PC-9 (cell line): ENCODE measurements at regions not wholly inside any gene's neighbourhood (a gene's known extent, or its start where the extent isn't known, plus 50 kb on each side); places are given as distances from the start of the nearest gene placed in this dataset.

ENCODE experiments used
- BruUV-seq: library from RNA; stranded (reverse); fragments of 400-500 nt; replicated peaks from 2 replicates; lab custom pipeline; 2021; lab: Mats Ljungman, UMichigan
- CTCF ChIA-PET: fragments of 300-600 bp; sonication (Branson Sonifier 250); formaldehyde crosslinking; loops from one replicate; lab custom pipeline; 2022; ENCODE audit warnings: antibody characterized with exemption; lab: Charles Lee
- POLR2A ChIA-PET: fragments of 300-600 bp; sonication (Branson Sonifier 250); formaldehyde crosslinking; loops from one replicate; lab custom pipeline; 2022; ENCODE audit warnings: antibody characterized with exemption; ENCODE audit not compliant: unreplicated experiment; lab: Charles Lee
- DNase-seq, 2 experiments: peaks; one replicate each; pipeline versions ENCODE4 v3.0.0 to v3.0.0-alpha.2; 2015 to 2022; ENCODE audit warnings: mixed read lengths in 1 of 2
- H2AFZ ChIP-seq: fragments of 200-600 bp; sonication (generic); 2 replicates; pipeline ENCODE4 v1.8.1; 2017; ENCODE audit warnings: antibody characterized with exemption
- H3F3A ChIP-seq: fragments of 200-600 bp; sonication (generic); 2 replicates; pipeline ENCODE4 v1.8.1; 2017; ENCODE audit warnings: antibody characterized with exemption, mild to moderate bottlenecking, low read depth; ENCODE audit not compliant: insufficient read depth
- H3K27ac ChIP-seq: fragments of 200-600 bp; sonication (generic); 2 replicates; pipeline ENCODE4 v1.6.1; 2016; ENCODE audit warnings: mixed run types
- H3K27me3 ChIP-seq: fragments of 200-600 bp; sonication (generic); 2 replicates; pipeline ENCODE4 v1.6.1; 2016; ENCODE audit warnings: low read depth, mixed run types; ENCODE audit not compliant: insufficient read depth
- H3K36me3 ChIP-seq: fragments of 200-600 bp; sonication (generic); 2 replicates; pipeline ENCODE4 v1.6.1; 2016; ENCODE audit warnings: low read depth, mixed run types
- H3K4me1 ChIP-seq: fragments of 200-600 bp; sonication (generic); replicated peaks from 2 replicates; pipeline ENCODE4 v1.6.1; 2016; ENCODE audit warnings: mixed run types; ENCODE audit not compliant: insufficient read depth
- H3K4me2 ChIP-seq: fragments of 200-600 bp; sonication (generic); 2 replicates; pipeline ENCODE4 v1.6.1; 2017; ENCODE audit warnings: mixed run types
- H3K4me3 ChIP-seq: fragments of 200-600 bp; sonication (generic); 2 replicates; pipeline ENCODE4 v1.6.1; 2016; ENCODE audit warnings: mixed run types
- H3K79me2 ChIP-seq: fragments of 200-600 bp; sonication (generic); 2 replicates; pipeline ENCODE4 v1.6.1; 2017; ENCODE audit warnings: low read depth, mixed run types
- H3K9me2 ChIP-seq: fragments of 200-600 bp; sonication (generic); 2 replicates; pipeline ENCODE4 v1.8.1; 2017; ENCODE audit warnings: mild to moderate bottlenecking; ENCODE audit not compliant: insufficient read depth
- H3K9me3 ChIP-seq: fragments of 200-600 bp; sonication (generic); 2 replicates; pipeline ENCODE4 v1.8.1; 2016; ENCODE audit warnings: low read depth; ENCODE audit not compliant: insufficient read depth
- H4K20me1 ChIP-seq: fragments of 200-600 bp; sonication (generic); 2 replicates; pipeline ENCODE4 v1.8.1; 2017; ENCODE audit not compliant: insufficient read depth
- EZH2 ChIP-seq: fragments of 200-600 bp; sonication (generic); IDR thresholded peaks from 2 replicates; pipeline ENCODE4 v1.8.0; 2017; ENCODE audit warnings: antibody characterized with exemption, low read depth
- intact Hi-C: fragments of 100-400 bp; cut with micrococcal nuclease; formaldehyde crosslinking; loops from one replicate; pipeline ENCODE4 v1.10.0; 2022; ENCODE audit not compliant: unreplicated experiment
- TF ChIP-seq, protein P1 (sequence below): fragments of 200-600 bp; sonication (generic); conservative IDR thresholded peaks from 2 replicates; pipeline ENCODE4 v1.6.1; 2017; ENCODE audit warnings: mixed run types, antibody characterized with exemption, mild to moderate bottlenecking, moderate library complexity

DNA sequence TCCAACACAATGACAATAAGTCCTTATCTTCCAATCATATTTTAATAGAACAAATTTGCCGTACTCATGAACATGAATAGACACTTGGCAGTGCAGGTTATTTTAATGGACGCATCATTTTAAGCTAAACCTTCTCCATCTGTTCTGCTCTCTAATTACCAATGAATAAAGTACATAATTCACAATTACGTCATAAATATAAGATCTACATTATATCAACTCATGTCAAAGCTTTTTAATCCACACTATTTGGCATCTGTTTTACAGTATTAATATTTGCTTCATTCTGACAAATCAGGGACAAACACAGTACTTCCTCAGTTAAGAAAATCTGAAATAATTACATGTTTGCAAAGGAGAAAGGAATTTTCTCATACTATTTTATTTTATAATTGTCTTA lies 344.1 kb upstream of the DMAC1 start:
- no peak overlapping the region for H3K27ac ChIP-seq
- H3K79me2 ChIP-seq = no peaks in the 10 kb centered on the region
- H3K9me2 ChIP-seq = no peaks in the 10 kb centered on the region
- H3F3A ChIP-seq = no peaks in the 10 kb centered on the region
- no peaks in the 10 kb centered on the region for H3K9me3 ChIP-seq
- no peaks in the 10 kb centered on the region for H3K36me3 ChIP-seq
- H3K27me3 ChIP-seq = no peaks in the 10 kb centered on the region
- H3K4me2 ChIP-seq = no peak overlapping the region
- no peak overlapping the region for H3K4me3 ChIP-seq
- H4K20me1 ChIP-seq = no peaks in the 10 kb centered on the region
- ChIA-PET POLR2A (no interaction called here), CTCF (no interaction called here)
- intact Hi-C loops = no loop called here
- DNase-seq = no peak
- TF ChIP-seq, protein P1, sequence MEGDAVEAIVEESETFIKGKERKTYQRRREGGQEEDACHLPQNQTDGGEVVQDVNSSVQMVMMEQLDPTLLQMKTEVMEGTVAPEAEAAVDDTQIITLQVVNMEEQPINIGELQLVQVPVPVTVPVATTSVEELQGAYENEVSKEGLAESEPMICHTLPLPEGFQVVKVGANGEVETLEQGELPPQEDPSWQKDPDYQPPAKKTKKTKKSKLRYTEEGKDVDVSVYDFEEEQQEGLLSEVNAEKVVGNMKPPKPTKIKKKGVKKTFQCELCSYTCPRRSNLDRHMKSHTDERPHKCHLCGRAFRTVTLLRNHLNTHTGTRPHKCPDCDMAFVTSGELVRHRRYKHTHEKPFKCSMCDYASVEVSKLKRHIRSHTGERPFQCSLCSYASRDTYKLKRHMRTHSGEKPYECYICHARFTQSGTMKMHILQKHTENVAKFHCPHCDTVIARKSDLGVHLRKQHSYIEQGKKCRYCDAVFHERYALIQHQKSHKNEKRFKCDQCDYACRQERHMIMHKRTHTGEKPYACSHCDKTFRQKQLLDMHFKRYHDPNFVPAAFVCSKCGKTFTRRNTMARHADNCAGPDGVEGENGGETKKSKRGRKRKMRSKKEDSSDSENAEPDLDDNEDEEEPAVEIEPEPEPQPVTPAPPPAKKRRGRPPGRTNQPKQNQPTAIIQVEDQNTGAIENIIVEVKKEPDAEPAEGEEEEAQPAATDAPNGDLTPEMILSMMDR = no peak
- no peak for TF ChIP-seq EZH2
- no peak overlapping the region for H2AFZ ChIP-seq
- H3K4me1 ChIP-seq = no peaks in the 10 kb centered on the region
- no TSS peak for BruUV-seq

DNA sequence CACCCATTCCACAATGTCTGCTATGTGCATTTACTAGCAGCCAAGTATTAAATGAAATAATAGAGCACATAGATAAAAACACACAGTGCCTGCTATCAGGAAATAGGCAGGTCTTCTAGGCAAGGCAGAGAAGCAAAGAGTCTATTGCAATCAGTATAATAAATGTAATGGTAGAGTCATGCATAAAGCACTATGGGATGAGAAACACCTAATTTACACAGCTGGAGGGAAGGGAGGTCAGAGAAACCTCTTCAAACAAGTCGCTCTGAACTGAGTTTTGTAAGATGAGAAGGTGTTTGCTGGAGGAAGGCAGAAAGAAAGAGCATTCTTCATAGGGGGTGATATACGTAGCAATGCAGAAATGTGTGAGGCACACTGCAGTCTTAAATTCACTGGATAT lies 341.0 kb upstream of the DMAC1 start:
- H3K79me2 ChIP-seq = no peaks in the 10 kb centered on the region
- no peaks in the 10 kb centered on the region for H3K9me3 ChIP-seq
- ChIA-PET CTCF (no interaction called here), POLR2A (no interaction called here)
- DNase-seq = no peak
- H3K27ac ChIP-seq = no peak overlapping the region
- no peak overlapping the region for H3K4me3 ChIP-seq
- no peaks in the 10 kb centered on the region for H3K27me3 ChIP-seq
- no peak overlapping the region for H3K4me2 ChIP-seq
- H3K4me1 ChIP-seq = no peaks in the 10 kb centered on the region
- no peak overlapping the region for H2AFZ ChIP-seq
- H4K20me1 ChIP-seq = no peaks in the 10 kb centered on the region
- TF ChIP-seq, protein P1 = no peak
- no peak for TF ChIP-seq EZH2
- no TSS peak for BruUV-seq
- no peaks in the 10 kb centered on the region for H3K36me3 ChIP-seq
- intact Hi-C loops = no loop called here
- H3K9me2 ChIP-seq = no peaks in the 10 kb centered on the region
- H3F3A ChIP-seq = no peaks in the 10 kb centered on the region

DNA sequence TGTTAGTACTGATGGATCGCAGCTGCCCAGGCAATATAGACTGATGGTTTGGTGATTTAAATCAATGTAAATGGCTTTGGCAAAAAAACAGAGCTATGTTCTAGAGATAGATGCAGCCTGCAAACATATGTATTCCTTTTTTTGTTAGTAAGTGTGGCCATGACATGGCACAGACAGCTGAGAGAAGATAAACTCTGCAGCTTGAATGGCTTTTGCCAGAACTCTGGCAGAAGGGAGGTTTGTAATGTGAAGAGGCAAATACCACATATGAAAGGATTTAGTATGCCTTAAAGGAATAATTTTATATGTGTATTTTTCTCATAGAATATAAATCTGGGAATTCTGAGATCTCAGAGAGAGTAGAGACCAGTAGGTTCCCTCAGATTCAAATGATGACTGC lies 340.2 kb upstream of the DMAC1 start:
- H2AFZ ChIP-seq = no peak overlapping the region
- H3K4me1 ChIP-seq = no peaks in the 10 kb centered on the region
- no peak overlapping the region for H3K4me3 ChIP-seq
- no peaks in the 10 kb centered on the region for H3K79me2 ChIP-seq
- CTCF ChIA-PET = no interaction called here
- DNase-seq = no peak
- H3K36me3 ChIP-seq = no peaks in the 10 kb centered on the region
- POLR2A ChIA-PET = no interaction called here
- no peaks in the 10 kb centered on the region for H3K9me3 ChIP-seq
- H3K4me2 ChIP-seq = no peak overlapping the region
- H3F3A ChIP-seq = no peaks in the 10 kb centered on the region
- H3K27ac ChIP-seq = no peak overlapping the region
- H3K27me3 ChIP-seq = no peaks in the 10 kb centered on the region
- TF ChIP-seq, protein P1 = no peak
- no peak for TF ChIP-seq EZH2
- BruUV-seq = no TSS peak
- intact Hi-C loops = no loop called here
- H4K20me1 ChIP-seq = no peaks in the 10 kb centered on the region
- no peaks in the 10 kb centered on the region for H3K9me2 ChIP-seq
